GM23248 (cell line): ENCODE measurements at regions not wholly inside any gene's neighbourhood (a gene's known extent, or its start where the extent isn't known, plus 50 kb on each side); places are given as distances from the start of the nearest gene placed in this dataset.

Experiments used
- DNase-seq: peaks from one replicate; pipeline ENCODE4 v3.0.0-alpha.2; 2015
- H2AFZ ChIP-seq: fragments of 200-600 bp; sonication (generic); 2 replicates; pipeline ENCODE4 v1.6.1; 2016; ENCODE audit warnings: antibody characterized with exemption
- H3F3A ChIP-seq: fragments of 200-600 bp; sonication (generic); 2 replicates; pipeline ENCODE4 v1.6.1; 2016; ENCODE audit warnings: mild to moderate bottlenecking, antibody characterized with exemption, mixed run types; ENCODE audit not compliant: insufficient read depth
- H3K27ac ChIP-seq: fragments of 200-600 bp; sonication (generic); 2 replicates; pipeline ENCODE4 v1.5.1; 2016; ENCODE audit warnings: mild to moderate bottlenecking
- H3K27me3 ChIP-seq: fragments of 200-600 bp; sonication (generic); replicated peaks from 2 replicates; pipeline ENCODE4 v1.6.1; 2016; ENCODE audit warnings: mild to moderate bottlenecking; ENCODE audit not compliant: insufficient read depth
- H3K36me3 ChIP-seq: fragments of 200-600 bp; sonication (generic); 2 replicates; pipeline ENCODE4 v1.6.1; 2016; ENCODE audit warnings: low read depth, mild to moderate bottlenecking
- H3K4me1 ChIP-seq: fragments of 200-600 bp; sonication (generic); 2 replicates; pipeline ENCODE4 v1.6.1; 2016; ENCODE audit warnings: mild to moderate bottlenecking; ENCODE audit not compliant: insufficient read depth
- H3K4me2 ChIP-seq: fragments of 200-600 bp; sonication (generic); one replicate; pipeline ENCODE4 v1.6.1; 2016; ENCODE audit warnings: mild to moderate bottlenecking; ENCODE audit not compliant: unreplicated experiment
- H3K4me3 ChIP-seq: fragments of 200-600 bp; sonication (generic); 2 replicates; pipeline ENCODE4 v1.5.1; 2016; ENCODE audit warnings: mild to moderate bottlenecking
- H3K79me2 ChIP-seq: fragments of 200-600 bp; sonication (generic); 2 replicates; pipeline ENCODE4 v1.6.1; 2016; ENCODE audit warnings: mild to moderate bottlenecking; ENCODE audit not compliant: insufficient read depth
- H3K9ac ChIP-seq: fragments of 200-600 bp; sonication (generic); 2 replicates; pipeline ENCODE4 v1.6.1; 2016; ENCODE audit warnings: mild to moderate bottlenecking
- H3K9me2 ChIP-seq: fragments of 200-600 bp; sonication (generic); 2 replicates; pipeline ENCODE4 v1.6.1; 2016; ENCODE audit warnings: mixed run types, mild to moderate bottlenecking, moderate library complexity; ENCODE audit not compliant: insufficient read depth
- H3K9me3 ChIP-seq: fragments of 200-600 bp; sonication (generic); one replicate; pipeline ENCODE4 v1.6.1; 2017; ENCODE audit warnings: low read depth
- H4K20me1 ChIP-seq: fragments of 200-600 bp; sonication (generic); 2 replicates; pipeline ENCODE4 v1.6.0; 2016; ENCODE audit not compliant: insufficient read depth
- EZH2 ChIP-seq: fragments of 200-600 bp; sonication (generic); IDR thresholded peaks from 2 replicates; pipeline ENCODE4 v1.6.1; 2018; ENCODE audit warnings: antibody characterized with exemption, mild to moderate bottlenecking; ENCODE audit not compliant: insufficient read depth, poor library complexity, severe bottlenecking
- EZH2phosphoT487 ChIP-seq: fragments of 200-600 bp; sonication (generic); IDR thresholded peaks from 2 replicates; pipeline ENCODE4 v1.6.1; 2018; ENCODE audit warnings: antibody characterized with exemption, moderate library complexity, mild to moderate bottlenecking, low read depth; ENCODE audit not compliant: insufficient read depth
- WGBS, 2 experiments: methylation state at CpG; one replicate each; pipeline ENCODE4 v1.1.6; 2015 to 2017; ENCODE audit warnings: low lambda C conversion rate in 2 of 2, low coverage in 1 of 2; ENCODE audit errors: missing lambda C conversion rate in 2 of 2; 5-methylcytosine and 5-hydroxymethylcytosine counted together
- in situ Hi-C: fragments of 300-500 bp; cut with MboI; formaldehyde crosslinking; loops from 2 replicates; pipeline ENCODE4 v1.15.0; 2020

DNA sequence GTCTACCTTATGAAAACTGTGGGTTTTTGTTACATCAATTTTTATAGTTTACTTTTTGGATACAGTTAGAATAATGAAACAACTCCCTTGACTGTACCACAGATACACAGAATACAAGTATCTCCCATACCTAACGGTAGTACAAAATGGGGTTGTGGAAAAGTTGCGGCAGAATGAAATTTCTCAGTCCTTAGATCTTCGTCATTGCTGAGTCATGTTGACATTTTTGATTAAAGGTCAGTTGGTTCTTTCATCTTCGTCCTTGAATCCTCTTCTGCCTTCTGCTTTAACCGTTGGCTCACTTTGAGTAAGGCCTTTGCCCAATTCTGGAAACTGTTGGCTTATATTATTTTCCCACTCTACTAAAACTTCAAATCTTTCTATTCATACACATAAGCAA lies 75.6 kb downstream of the TRIML1 start:
- Histone ChIP-seq H2AFZ (no peak overlapping the region), H3F3A (no peaks in the 10 kb centered on the region), H3K4me1 (no peaks in the 10 kb centered on the region), H3K36me3 (no peaks in the 10 kb centered on the region), H3K27me3 (no peaks in the 10 kb centered on the region), H3K27ac (no peak overlapping the region), H3K9me2 (no peaks in the 10 kb centered on the region), H3K9me3 (no peaks in the 10 kb centered on the region), H3K9ac (no peak overlapping the region), H3K4me2 (no peak overlapping the region), H4K20me1 (no peaks in the 10 kb centered on the region), H3K4me3 (no peak overlapping the region), H3K79me2 (no peaks in the 10 kb centered on the region)
- in situ Hi-C loops: no loop called here
- WGBS, 2 experiments: 27 to 28% methylated on average over 5 of the region's 5 CpGs
- DNase-seq: no peak
- TF ChIP-seq EZH2 (no peak), EZH2phosphoT487 (no peak)

DNA sequence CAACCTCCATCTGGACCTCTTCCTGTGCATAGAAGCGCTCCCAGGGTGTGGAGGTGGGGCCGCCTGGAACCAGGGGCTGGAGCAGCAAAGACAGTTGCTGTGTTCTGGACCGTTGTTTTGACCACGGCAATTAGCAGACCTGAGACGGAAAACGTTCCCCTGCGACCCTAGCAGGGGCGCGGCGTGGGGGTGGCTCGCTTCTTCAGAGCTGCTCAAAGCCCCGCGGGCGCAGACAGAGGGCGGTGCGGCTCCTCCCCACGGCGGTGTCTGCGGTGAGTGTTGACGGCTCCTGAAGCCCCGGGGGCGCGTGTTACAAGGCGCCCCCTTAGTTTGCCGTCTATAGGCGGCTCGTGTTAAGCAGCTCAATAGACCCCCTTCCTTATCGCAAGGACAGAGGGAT lies 79.2 kb downstream of the TRIML1 start:
- no peaks in the 10 kb centered on the region for H3K4me1 ChIP-seq
- no peaks in the 10 kb centered on the region for H3K79me2 ChIP-seq
- DNase-seq: no peak
- in situ Hi-C loops: no loop called here
- no peaks in the 10 kb centered on the region for H3K36me3 ChIP-seq
- H3K4me3 ChIP-seq: no peak overlapping the region
- no peaks in the 10 kb centered on the region for H3K9me2 ChIP-seq
- no peaks in the 10 kb centered on the region for H4K20me1 ChIP-seq
- no peak overlapping the region for H2AFZ ChIP-seq
- no peaks in the 10 kb centered on the region for H3F3A ChIP-seq
- no peak overlapping the region for H3K9ac ChIP-seq
- H3K27ac ChIP-seq: no peak overlapping the region
- H3K4me2 ChIP-seq: no peak overlapping the region
- WGBS, 2 experiments: 29 to 30% methylated on average over 24 to 28 of the region's 28 CpGs
- TF ChIP-seq EZH2phosphoT487 (no peak), EZH2 (no peak)
- H3K9me3 ChIP-seq: no peaks in the 10 kb centered on the region
- no peaks in the 10 kb centered on the region for H3K27me3 ChIP-seq

GRCh38 chr4:188220006-188220405 lies 80.8 kb downstream of the TRIML1 start:
- no peaks in the 10 kb centered on the region for H3K9me3 ChIP-seq
- H3K4me2 ChIP-seq: no peak overlapping the region
- no peaks in the 10 kb centered on the region for H3K9me2 ChIP-seq
- H3K27ac ChIP-seq: no peak overlapping the region
- no peak overlapping the region for H3K9ac ChIP-seq
- H3K79me2 ChIP-seq: no peaks in the 10 kb centered on the region
- H3K4me3 ChIP-seq: no peak overlapping the region
- in situ Hi-C loops: no loop called here
- no peak for DNase-seq
- 18 to 28% methylated on average over 4 of the region's 4 CpGs for WGBS, 2 experiments
- H3K4me1 ChIP-seq: no peaks in the 10 kb centered on the region
- H2AFZ ChIP-seq: no peak overlapping the region
- H3F3A ChIP-seq: no peaks in the 10 kb centered on the region
- no peaks in the 10 kb centered on the region for H3K27me3 ChIP-seq
- H3K36me3 ChIP-seq: no peaks in the 10 kb centered on the region
- no peaks in the 10 kb centered on the region for H4K20me1 ChIP-seq
- TF ChIP-seq EZH2phosphoT487 (no peak), EZH2 (no peak)

- no peak overlapping the region for H3K4me3 ChIP-seq
- no peaks in the 10 kb centered on the region for H3K9me2 ChIP-seq
- H2AFZ ChIP-seq: no peak overlapping the region
- no peaks in the 10 kb centered on the region for H3K4me1 ChIP-seq
- no peaks in the 10 kb centered on the region for H4K20me1 ChIP-seq
- in situ Hi-C loops: no loop called here
- H3K27me3 ChIP-seq: no peaks in the 10 kb centered on the region
- no peaks in the 10 kb centered on the region for H3K9me3 ChIP-seq
- 64 to 74% methylated on average over 2 of the region's 2 CpGs for WGBS, 2 experiments
- no peak overlapping the region for H3K4me2 ChIP-seq
- H3K36me3 ChIP-seq: no peaks in the 10 kb centered on the region
- no peak overlapping the region for H3K9ac ChIP-seq
- TF ChIP-seq EZH2phosphoT487 (no peak), EZH2 (no peak)
- no peaks in the 10 kb centered on the region for H3F3A ChIP-seq
- H3K27ac ChIP-seq: no peak overlapping the region
- DNase-seq: no peak
- no peaks in the 10 kb centered on the region for H3K79me2 ChIP-seq
Measured at GRCh38 chr4:188221090-188221489, 81.8 kb downstream of the TRIML1 start.

GRCh38 chr4:188228279-188228678 lies 89.0 kb downstream of the TRIML1 start:
- WGBS, 2 experiments: 13 to 14% methylated on average over 1 of the region's 1 CpG
- Histone ChIP-seq H3K4me3 (no peak overlapping the region), H2AFZ (no peak overlapping the region)

More at GRCh38 chr4:188228279-188228678, 89.0 kb downstream of the TRIML1 start:
- Histone ChIP-seq H3K4me2 (no peak overlapping the region), H3K27me3 (no peaks in the 10 kb centered on the region), H3F3A (no peaks in the 10 kb centered on the region), H3K79me2 (no peaks in the 10 kb centered on the region), H3K9ac (no peak overlapping the region), H4K20me1 (no peaks in the 10 kb centered on the region), H3K9me3 (no peaks in the 10 kb centered on the region), H3K36me3 (no peaks in the 10 kb centered on the region), H3K4me1 (no peaks in the 10 kb centered on the region), H3K27ac (no peak overlapping the region), H3K9me2 (no peaks in the 10 kb centered on the region)
- TF ChIP-seq EZH2phosphoT487: no peak
- TF ChIP-seq EZH2: no peak
- in situ Hi-C loops: no loop called here
- DNase-seq: no peak
